Activated T-helper 17 cell treated with anti-CD3 and anti-CD28 coated beads, Interleukin-2, amount 50 U/mL, for 72 hours (primary cell): ENCODE measurements at regions not wholly inside any gene's neighbourhood (a gene's known extent, or its start where the extent isn't known, plus 50 kb on each side); places are given as distances from the start of the nearest gene placed in this dataset.
"Not testable (repeated sequence)": the region's sequence is repeated elsewhere in the genome, so short reads cannot be mapped to it uniquely, and the experiment has no call there.

Experiments
- ATAC-seq: fragments of 150-1000 bp; cut with Tn5 transposase; replicated peaks from 2 replicates; pipeline ENCODE4 v1.10.0; 2021; ENCODE audit warnings: mild to moderate bottlenecking, moderate library complexity
- H3K27ac Mint-ChIP-seq: one replicate; pipeline ENCODE4 v1.8.0; 2022; ENCODE audit warnings: mixed read lengths
- H3K27me3 Mint-ChIP-seq: one replicate; pipeline ENCODE4 v1.8.0; 2022; ENCODE audit warnings: mixed read lengths
- H3K36me3 Mint-ChIP-seq: one replicate; pipeline ENCODE4 v1.8.0; 2022; ENCODE audit warnings: low read depth, mild to moderate bottlenecking, mixed read lengths
- H3K4me1 Mint-ChIP-seq: one replicate; pipeline ENCODE4 v1.8.0; 2022; ENCODE audit warnings: mixed read lengths
- H3K4me3 Mint-ChIP-seq: one replicate; pipeline ENCODE4 v1.8.0; 2022; ENCODE audit warnings: mild to moderate bottlenecking, mixed read lengths
- H3K9me3 Mint-ChIP-seq: one replicate; pipeline ENCODE4 v1.8.0; 2022; ENCODE audit warnings: mixed read lengths

GRCh38 chrX:84747516-84747915 is 245.3 kb upstream of the HDX start:
- H3K27ac Mint-ChIP-seq = no peak overlapping the region
- ATAC-seq = no peak
- peaks cover 5% of the 10 kb centered on the region for H3K27me3 Mint-ChIP-seq
- H3K4me1 Mint-ChIP-seq = no peaks in the 10 kb centered on the region
- no peak overlapping the region for H3K4me3 Mint-ChIP-seq
- H3K9me3 Mint-ChIP-seq = no peaks in the 10 kb centered on the region
- no peaks in the 10 kb centered on the region for H3K36me3 Mint-ChIP-seq

GRCh38 chrX:84748965-84749656 is 246.9 kb upstream of the HDX start:
- no peaks in the 10 kb centered on the region for H3K36me3 Mint-ChIP-seq
- H3K27me3 Mint-ChIP-seq = peaks cover 5% of the 10 kb centered on the region
- H3K4me3 Mint-ChIP-seq = no peak overlapping the region
- ATAC-seq = no peak
- no peaks in the 10 kb centered on the region for H3K4me1 Mint-ChIP-seq
- H3K27ac Mint-ChIP-seq = no peak overlapping the region
- H3K9me3 Mint-ChIP-seq = no peaks in the 10 kb centered on the region

GRCh38 chrX:84760560-84760959 is 243.1 kb upstream of the APOOL start:
- no peak for ATAC-seq
- no peaks in the 10 kb centered on the region for H3K36me3 Mint-ChIP-seq
- H3K4me1 Mint-ChIP-seq = no peaks in the 10 kb centered on the region
- H3K27me3 Mint-ChIP-seq = no peaks in the 10 kb centered on the region
- H3K27ac Mint-ChIP-seq = no peak overlapping the region
- no peaks in the 10 kb centered on the region for H3K9me3 Mint-ChIP-seq
- no peak overlapping the region for H3K4me3 Mint-ChIP-seq

- Mint-ChIP-seq H3K27ac (no peak overlapping the region), H3K4me3 (no peak overlapping the region), H3K27me3 (no peaks in the 10 kb centered on the region), H3K9me3 (peaks cover 6% of the 10 kb centered on the region), H3K36me3 (no peaks in the 10 kb centered on the region), H3K4me1 (no peaks in the 10 kb centered on the region)
- ATAC-seq = no peak
Observed at GRCh38 chrX:84796321-84796720, 207.4 kb upstream of the APOOL start.

- no peak overlapping the region for H3K4me3 Mint-ChIP-seq
- H3K27ac Mint-ChIP-seq = no peak overlapping the region
- no peaks in the 10 kb centered on the region for H3K4me1 Mint-ChIP-seq
- no peaks in the 10 kb centered on the region for H3K36me3 Mint-ChIP-seq
- no peak for ATAC-seq
- H3K9me3 Mint-ChIP-seq = no peaks in the 10 kb centered on the region
- H3K27me3 Mint-ChIP-seq = no peaks in the 10 kb centered on the region
Observed at GRCh38 chrX:84830836-84831235, 172.8 kb upstream of the APOOL start.

GRCh38 chrX:84846541-84846940 is 157.1 kb upstream of the APOOL start:
- not testable (repeated sequence) for H3K27ac Mint-ChIP-seq, H3K4me3 Mint-ChIP-seq, H3K27me3 Mint-ChIP-seq, ATAC-seq, H3K4me1 Mint-ChIP-seq, H3K36me3 Mint-ChIP-seq, H3K9me3 Mint-ChIP-seq

- not testable (repeated sequence) for H3K4me3 Mint-ChIP-seq, H3K27me3 Mint-ChIP-seq, H3K36me3 Mint-ChIP-seq, H3K27ac Mint-ChIP-seq, H3K4me1 Mint-ChIP-seq, H3K9me3 Mint-ChIP-seq, ATAC-seq
Observed at GRCh38 chrX:84851183-84851582, 152.5 kb upstream of the APOOL start.

GRCh38 chrX:84856791-84857190 is 146.9 kb upstream of the APOOL start:
- H3K27me3 Mint-ChIP-seq, ATAC-seq, H3K4me1 Mint-ChIP-seq, H3K4me3 Mint-ChIP-seq, H3K36me3 Mint-ChIP-seq, H3K27ac Mint-ChIP-seq, H3K9me3 Mint-ChIP-seq: not testable (repeated sequence)

GRCh38 chrX:84858771-84859170 is 144.9 kb upstream of the APOOL start:
- not testable (repeated sequence) for H3K27ac Mint-ChIP-seq, H3K36me3 Mint-ChIP-seq, ATAC-seq, H3K4me3 Mint-ChIP-seq, H3K27me3 Mint-ChIP-seq, H3K9me3 Mint-ChIP-seq, H3K4me1 Mint-ChIP-seq

GRCh38 chrX:84865113-84865512 is 138.6 kb upstream of the APOOL start:
- Mint-ChIP-seq H3K4me3 (no peak overlapping the region), H3K9me3 (no peaks in the 10 kb centered on the region), H3K36me3 (no peaks in the 10 kb centered on the region), H3K4me1 (no peaks in the 10 kb centered on the region), H3K27ac (no peak overlapping the region), H3K27me3 (no peaks in the 10 kb centered on the region)
- no peak for ATAC-seq

GRCh38 chrX:84870281-84870680 is 133.4 kb upstream of the APOOL start:
- H3K36me3 Mint-ChIP-seq, H3K9me3 Mint-ChIP-seq, ATAC-seq, H3K4me1 Mint-ChIP-seq, H3K4me3 Mint-ChIP-seq, H3K27me3 Mint-ChIP-seq, H3K27ac Mint-ChIP-seq: not testable (repeated sequence)

- H3K4me1 Mint-ChIP-seq, ATAC-seq, H3K36me3 Mint-ChIP-seq, H3K27ac Mint-ChIP-seq, H3K4me3 Mint-ChIP-seq, H3K9me3 Mint-ChIP-seq, H3K27me3 Mint-ChIP-seq: not testable (repeated sequence)
Observed at GRCh38 chrX:84872160-84872771, 131.4 kb upstream of the APOOL start.

GRCh38 chrX:84873176-84873575 is 130.5 kb upstream of the APOOL start:
- Mint-ChIP-seq H3K4me3 (no peak overlapping the region), H3K36me3 (no peaks in the 10 kb centered on the region), H3K27me3 (no peaks in the 10 kb centered on the region), H3K9me3 (no peaks in the 10 kb centered on the region), H3K27ac (no peak overlapping the region), H3K4me1 (no peaks in the 10 kb centered on the region)
- no peak for ATAC-seq

- no peak for ATAC-seq
- Mint-ChIP-seq H3K4me3 (no peak overlapping the region), H3K9me3 (no peaks in the 10 kb centered on the region), H3K27me3 (no peaks in the 10 kb centered on the region), H3K4me1 (no peaks in the 10 kb centered on the region), H3K36me3 (no peaks in the 10 kb centered on the region), H3K27ac (no peak overlapping the region)
Observed at GRCh38 chrX:84876876-84877275, 126.8 kb upstream of the APOOL start.

- Mint-ChIP-seq H3K27me3 (no peaks in the 10 kb centered on the region), H3K4me1 (no peaks in the 10 kb centered on the region), H3K9me3 (no peaks in the 10 kb centered on the region), H3K4me3 (no peak overlapping the region), H3K27ac (no peak overlapping the region), H3K36me3 (no peaks in the 10 kb centered on the region)
- no peak for ATAC-seq
Observed at GRCh38 chrX:84893897-84894296, 109.8 kb upstream of the APOOL start.
